HEK293T (cell line): ENCODE measurements at regions not wholly inside any gene's neighbourhood (a gene's known extent, or its start where the extent isn't known, plus 50 kb on each side); places are given as distances from the start of the nearest gene placed in this dataset.

Source experiments
- CTCF ChIA-PET: fragments of 350-600 bp; formaldehyde crosslinking; extraction: SDS; loops from one replicate; lab custom pipeline; 2021; ENCODE audit warnings: antibody characterized with exemption, inconsistent platforms; lab: Yijun Ruan, JAX
- POLR2A ChIA-PET: fragments of 350-600 bp; formaldehyde crosslinking; extraction: SDS; loops from one replicate; lab custom pipeline; 2020; ENCODE audit warnings: antibody characterized with exemption, inconsistent platforms; lab: Yijun Ruan, JAX
- DNase-seq: peaks from one replicate; pipeline ENCODE4 v3.0.0; 2012; ENCODE audit warnings: mixed read lengths; ENCODE audit errors: extremely low spot score
- ARNT ChIP-seq: fragments of 450-650 bp; IDR thresholded peaks from 2 replicates; pipeline ENCODE4 v1.6.1; 2017; ENCODE audit warnings: mild to moderate bottlenecking
- BHLHE40 ChIP-seq: fragments of 450-650 bp; IDR thresholded peaks from 2 replicates; pipeline ENCODE4 v1.6.1; 2016; ENCODE audit warnings: mild to moderate bottlenecking, moderate library complexity, borderline replicate concordance
- CTBP1 ChIP-seq: fragments of 450-650 bp; IDR thresholded peaks from 2 replicates; pipeline ENCODE4 v1.6.1; 2016; ENCODE audit warnings: borderline replicate concordance
- ELF4 ChIP-seq: fragments of 450-650 bp; IDR thresholded peaks from 2 replicates; pipeline ENCODE4 v1.6.1; 2017; ENCODE audit warnings: antibody characterized with exemption
- FOXA1 ChIP-seq: fragments of 450-650 bp; IDR thresholded peaks from 2 replicates; pipeline ENCODE4 v1.6.1; 2016; ENCODE audit warnings: mild to moderate bottlenecking
- FOXK2 ChIP-seq: fragments of 450-650 bp; IDR thresholded peaks from 2 replicates; pipeline ENCODE4 v1.6.1; 2016; ENCODE audit warnings: mild to moderate bottlenecking
- FOXM1 ChIP-seq: fragments of 450-650 bp; IDR thresholded peaks from 2 replicates; pipeline ENCODE4 v1.6.1; 2017; ENCODE audit warnings: mild to moderate bottlenecking, borderline replicate concordance
- HDGF ChIP-seq: fragments of 450-650 bp; IDR thresholded peaks from 2 replicates; pipeline ENCODE4 v1.6.1; 2017; ENCODE audit warnings: antibody characterized with exemption, borderline replicate concordance
- L3MBTL2 ChIP-seq: fragments of 450-650 bp; conservative IDR thresholded peaks from 2 replicates; pipeline ENCODE4 v1.6.1; 2016; ENCODE audit warnings: mild to moderate bottlenecking
- LEF1 ChIP-seq: fragments of 450-650 bp; IDR thresholded peaks from 2 replicates; pipeline ENCODE4 v1.6.1; 2017; ENCODE audit warnings: mild to moderate bottlenecking, borderline replicate concordance
- NFRKB ChIP-seq: fragments of 450-650 bp; IDR thresholded peaks from 2 replicates; pipeline ENCODE4 v1.6.1; 2016; ENCODE audit warnings: mild to moderate bottlenecking, moderate library complexity
- SP1 ChIP-seq: fragments of 450-650 bp; IDR thresholded peaks from 2 replicates; pipeline ENCODE4 v1.6.1; 2017
- SUZ12 ChIP-seq: fragments of 450-650 bp; IDR thresholded peaks from 2 replicates; pipeline ENCODE4 v1.6.1; 2016; ENCODE audit warnings: mild to moderate bottlenecking
- TARDBP ChIP-seq: fragments of 450-650 bp; IDR thresholded peaks from 2 replicates; pipeline ENCODE4 v1.6.1; 2016
- ZNF384 ChIP-seq: fragments of 450-650 bp; IDR thresholded peaks from 2 replicates; pipeline ENCODE4 v1.6.1; 2016
- TF ChIP-seq, protein P1 (sequence below): fragments of 450-650 bp; IDR thresholded peaks from 2 replicates; pipeline ENCODE4 v1.6.1; 2016

DNA sequence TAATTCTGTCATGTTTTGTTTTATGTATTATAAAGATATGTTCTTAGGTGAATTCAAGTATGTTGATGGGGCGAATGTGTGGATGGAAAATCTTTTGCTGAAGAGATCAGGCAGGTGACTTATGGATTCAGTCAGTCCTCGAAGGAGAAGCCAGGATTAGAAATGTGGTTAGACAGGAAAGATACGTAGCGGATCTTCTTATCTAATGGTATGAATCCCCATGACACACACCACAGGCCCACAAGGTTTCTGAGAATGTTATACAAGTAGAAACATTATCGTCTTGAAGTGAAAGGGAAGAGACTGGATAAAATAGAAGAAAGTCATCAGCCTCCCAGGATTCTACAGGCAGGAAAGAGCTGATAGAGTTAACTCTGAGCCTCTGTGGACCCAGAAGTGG is 69.0 kb upstream of the RFXAP start:
- no peak for DNase-seq
- TF ChIP-seq ELF4: no peak
- no peak for TF ChIP-seq TARDBP
- no peak for TF ChIP-seq HDGF
- no peak for TF ChIP-seq SUZ12
- no peak for TF ChIP-seq FOXA1
- TF ChIP-seq, protein P1, sequence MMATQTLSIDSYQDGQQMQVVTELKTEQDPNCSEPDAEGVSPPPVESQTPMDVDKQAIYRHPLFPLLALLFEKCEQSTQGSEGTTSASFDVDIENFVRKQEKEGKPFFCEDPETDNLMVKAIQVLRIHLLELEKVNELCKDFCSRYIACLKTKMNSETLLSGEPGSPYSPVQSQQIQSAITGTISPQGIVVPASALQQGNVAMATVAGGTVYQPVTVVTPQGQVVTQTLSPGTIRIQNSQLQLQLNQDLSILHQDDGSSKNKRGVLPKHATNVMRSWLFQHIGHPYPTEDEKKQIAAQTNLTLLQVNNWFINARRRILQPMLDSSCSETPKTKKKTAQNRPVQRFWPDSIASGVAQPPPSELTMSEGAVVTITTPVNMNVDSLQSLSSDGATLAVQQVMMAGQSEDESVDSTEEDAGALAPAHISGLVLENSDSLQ: no peak
- TF ChIP-seq FOXK2: no peak
- TF ChIP-seq FOXM1: no peak
- TF ChIP-seq CTBP1: no peak
- TF ChIP-seq ARNT: no peak
- POLR2A ChIA-PET: no interaction called here
- CTCF ChIA-PET: no interaction called here

GRCh38 chr13:36750461-36750860 is 68.6 kb upstream of the RFXAP start:
- CTCF ChIA-PET: no interaction called here
- TF ChIP-seq NFRKB (no peak), ARNT (no peak), LEF1 (no peak)
- TF ChIP-seq, protein P1: no peak
- DNase-seq: no peak
- POLR2A ChIA-PET: no interaction called here

GRCh38 chr13:36750946-36751345 is 68.1 kb upstream of the RFXAP start:
- no peak for TF ChIP-seq FOXA1
- TF ChIP-seq L3MBTL2: no peak
- no peak for TF ChIP-seq SUZ12
- no peak for TF ChIP-seq SP1
- no peak for TF ChIP-seq BHLHE40
- TF ChIP-seq FOXM1: no peak
- TF ChIP-seq TARDBP: no peak
- TF ChIP-seq FOXK2: no peak
- no peak for TF ChIP-seq ELF4
- no peak for TF ChIP-seq ARNT
- no peak for TF ChIP-seq HDGF
- no peak for TF ChIP-seq ZNF384
- no peak for TF ChIP-seq NFRKB
- TF ChIP-seq CTBP1: no peak
- TF ChIP-seq, protein P1: no peak
- no peak for TF ChIP-seq LEF1
- ChIA-PET POLR2A (no interaction called here), CTCF (no interaction called here)
- DNase-seq: no peak

- POLR2A ChIA-PET: no interaction called here
- no peak for TF ChIP-seq FOXM1
- no peak for TF ChIP-seq ELF4
- TF ChIP-seq CTBP1: no peak
- TF ChIP-seq ZNF384: no peak
- no peak for TF ChIP-seq SP1
- CTCF ChIA-PET: no interaction called here
Observed at GRCh38 chr13:36752673-36753072, 66.3 kb upstream of the RFXAP start.

GRCh38 chr13:36753176-36753575 is 65.8 kb upstream of the RFXAP start:
- POLR2A ChIA-PET: no interaction called here
- CTCF ChIA-PET: no interaction called here
- TF ChIP-seq HDGF: no peak
- no peak for TF ChIP-seq ELF4
- TF ChIP-seq SP1: no peak
- no peak for TF ChIP-seq ARNT
- no peak for TF ChIP-seq FOXM1
- TF ChIP-seq FOXK2: no peak
- TF ChIP-seq BHLHE40: no peak
- no peak for TF ChIP-seq NFRKB
- TF ChIP-seq, protein P1: no peak
- no peak for TF ChIP-seq LEF1
- no peak for DNase-seq

More at GRCh38 chr13:36752673-36753072, 66.3 kb upstream of the RFXAP start:
- DNase-seq: no peak

DNA sequence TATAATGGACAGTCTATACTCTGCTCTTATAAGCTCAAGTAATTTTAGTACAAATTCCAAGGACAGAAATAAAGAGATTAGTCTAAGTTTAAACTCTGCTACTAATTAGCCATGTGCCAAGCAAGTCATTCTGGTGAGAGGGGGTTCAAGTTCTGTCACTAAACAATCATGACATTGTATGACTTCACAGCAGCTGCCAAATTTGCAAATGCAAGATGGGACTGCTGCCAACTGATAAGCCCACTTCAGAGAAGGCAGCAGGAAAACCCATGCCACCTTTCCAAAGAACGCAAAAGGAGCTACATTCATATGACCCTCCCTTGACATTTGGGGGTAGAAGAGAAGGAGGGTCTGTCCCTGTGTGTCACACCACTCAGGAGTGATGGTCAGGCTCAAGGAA is 60.7 kb upstream of the RFXAP start:
- ChIA-PET POLR2A (no interaction called here), CTCF (no interaction called here)
- no peak for DNase-seq
- TF ChIP-seq SUZ12 (no peak), HDGF (no peak), ZNF384 (no peak), SP1 (no peak), CTBP1 (no peak), NFRKB (no peak)
